HG03280 (cell line): ENCODE measurements at regions not wholly inside any gene's neighbourhood (a gene's known extent, or its start where the extent isn't known, plus 50 kb on each side); places are given as distances from the start of the nearest gene placed in this dataset.
"Not testable (repeated sequence)": the region's sequence is repeated elsewhere in the genome, so short reads cannot be mapped to it uniquely, and the experiment has no call there.

Source experiments
- ATAC-seq: cut with Tn5 transposase; IDR thresholded peaks from one replicate; pipeline ENCODE4 v1.9.1; 2021; ENCODE audit warnings: mild to moderate bottlenecking, moderate library complexity; ENCODE audit not compliant: unreplicated experiment

GRCh38 chr10:4249841-4250586, 465.0 kb upstream of the KLF6 start:
- no peak for ATAC-seq

- ATAC-seq = no peak
Observed at GRCh38 chr10:4247379-4247778, 462.4 kb upstream of the KLF6 start.

- no peak for ATAC-seq
Observed at GRCh38 chr10:4246881-4247358, 461.9 kb upstream of the KLF6 start.

GRCh38 chr10:4243651-4244050, 458.6 kb upstream of the KLF6 start:
- ATAC-seq = no peak

- no peak for ATAC-seq
Observed at GRCh38 chr10:4243169-4243568, 458.2 kb upstream of the KLF6 start.

GRCh38 chr10:4242561-4243035, 457.6 kb upstream of the KLF6 start:
- ATAC-seq = no peak

- no peak for ATAC-seq
Observed at GRCh38 chr10:4241724-4242345, 456.8 kb upstream of the KLF6 start.

- no peak for ATAC-seq
Observed at GRCh38 chr10:4240608-4241197, 455.7 kb upstream of the KLF6 start.

GRCh38 chr10:4239186-4239585, 454.2 kb upstream of the KLF6 start:
- no peak for ATAC-seq

GRCh38 chr10:4236905-4237304, 451.9 kb upstream of the KLF6 start:
- ATAC-seq = not testable (repeated sequence)

- ATAC-seq = no peak
Observed at GRCh38 chr10:4234661-4235060, 449.7 kb upstream of the KLF6 start.

GRCh38 chr10:4231439-4231838, 446.4 kb upstream of the KLF6 start:
- no peak for ATAC-seq

GRCh38 chr10:4230036-4230435, 445.0 kb upstream of the KLF6 start:
- ATAC-seq = no peak

GRCh38 chr10:4229106-4229505, 444.1 kb upstream of the KLF6 start:
- no peak for ATAC-seq

- ATAC-seq = no peak
Observed at GRCh38 chr10:4227586-4227985, 442.6 kb upstream of the KLF6 start.

GRCh38 chr10:4226941-4227540, 442.0 kb upstream of the KLF6 start:
- no peak for ATAC-seq

- ATAC-seq = no peak
Observed at GRCh38 chr10:4224178-4224577, 439.2 kb upstream of the KLF6 start.

GRCh38 chr10:4221310-4221709, 436.3 kb upstream of the KLF6 start:
- not testable (repeated sequence) for ATAC-seq

GRCh38 chr10:4219901-4220300, 434.9 kb upstream of the KLF6 start:
- no peak for ATAC-seq

- no peak for ATAC-seq
Observed at GRCh38 chr10:4217653-4218052, 432.6 kb upstream of the KLF6 start.

GRCh38 chr10:4217187-4217586, 432.2 kb upstream of the KLF6 start:
- ATAC-seq = no peak

- ATAC-seq = no peak
Observed at GRCh38 chr10:4216726-4217125, 431.7 kb upstream of the KLF6 start.
